Panc1 (cell line): ENCODE measurements at regions not wholly inside any gene's neighbourhood (a gene's known extent, or its start where the extent isn't known, plus 50 kb on each side); places are given as distances from the start of the nearest gene placed in this dataset.

Experiments used
- ATAC-seq: fragments of 200-7000 bp; cut with Tn5 transposase; 2 replicates; pipeline ENCODE4 v1.9.1; 2020; ENCODE audit warnings: mild to moderate bottlenecking, moderate library complexity
- BruUV-seq: library from RNA; stranded (reverse); fragments of 400-500 nt; replicated peaks from 2 replicates; lab custom pipeline; 2021; lab: Mats Ljungman, UMichigan
- CTCF ChIA-PET: fragments of 300-600 bp; sonication (Branson Sonifier 250); formaldehyde crosslinking; loops from one replicate; lab custom pipeline; 2022; ENCODE audit warnings: antibody characterized with exemption; lab: Charles Lee
- POLR2A ChIA-PET: fragments of 300-600 bp; sonication (Branson Sonifier 250); formaldehyde crosslinking; loops from one replicate; lab custom pipeline; 2022; ENCODE audit warnings: antibody characterized with exemption; lab: Charles Lee
- DNase-seq: peaks from one replicate; pipeline ENCODE4 v3.0.0-alpha.2; 2010; ENCODE audit warnings: low read depth, low spot score
- H3K27ac ChIP-seq: 2 replicates; pipeline ENCODE4 v1.5.1; 2011; ENCODE audit warnings: mild to moderate bottlenecking, low read length, inconsistent platforms
- H3K27me3 ChIP-seq: fragments of 200-500 bp; sonication (Bioruptor generic); 2 replicates; pipeline ENCODE4 v1.6.0; 2014; ENCODE audit warnings: low read length, inconsistent platforms; ENCODE audit not compliant: control insufficient read depth, insufficient read depth
- H3K36me3 ChIP-seq: fragments of 200-500 bp; sonication (Bioruptor generic); 2 replicates; pipeline ENCODE4 v1.5.1; 2014; ENCODE audit warnings: inconsistent platforms, mild to moderate bottlenecking, low read length, moderate library complexity; ENCODE audit not compliant: control insufficient read depth, insufficient read depth
- H3K4me1 ChIP-seq: 2 replicates; pipeline ENCODE4 v1.5.1; 2011; ENCODE audit warnings: inconsistent platforms, mild to moderate bottlenecking, low read length, moderate library complexity; ENCODE audit not compliant: control insufficient read depth, insufficient read depth
- H3K4me3 ChIP-seq, 2 experiments: 2 replicates each; pipeline ENCODE4 v1.5.1; 2011 to 2012; ENCODE audit warnings: low read depth in 2 of 2, low read length in 2 of 2, mild to moderate bottlenecking in 2 of 2, inconsistent platforms in 1 of 2, moderate library complexity in 1 of 2
- H3K9me3 ChIP-seq: fragments of 200-500 bp; sonication (Bioruptor generic); 2 replicates; pipeline ENCODE4 v1.5.1; 2014; ENCODE audit warnings: low read depth, mild to moderate bottlenecking, inconsistent platforms, low read length, moderate library complexity; ENCODE audit not compliant: control insufficient read depth, insufficient read depth
- POLR2AphosphoS5 ChIP-seq: IDR thresholded peaks from 2 replicates; pipeline ENCODE4 v1.6.1; 2012; ENCODE audit warnings: mild to moderate bottlenecking, low read depth, low read length, moderate library complexity
- REST ChIP-seq, 2 experiments: IDR thresholded peaks; 2 replicates each; pipeline ENCODE4 v1.6.1; 2011 to 2012; ENCODE audit warnings: low read depth in 2 of 2, control low read depth in 1 of 2, low read length in 1 of 2, mild to moderate bottlenecking in 1 of 2, moderate library complexity in 1 of 2; ENCODE audit not compliant: insufficient read depth in 1 of 2
- SIN3A ChIP-seq: IDR thresholded peaks from 2 replicates; pipeline ENCODE4 v1.6.1; 2012; ENCODE audit warnings: low read depth, mild to moderate bottlenecking, low read length, moderate library complexity, borderline replicate concordance; ENCODE audit not compliant: insufficient read depth
- TCF7L2 ChIP-seq: IDR thresholded peaks from 2 replicates; pipeline ENCODE4 v1.6.1; 2011; ENCODE audit warnings: mild to moderate bottlenecking, low read depth, low read length, inconsistent platforms
- in situ Hi-C: cut with HindIII; loops from 2 replicates; pipeline ENCODE4 v1.10.0; 2016; ENCODE audit warnings: low sequenced_read_pairs, low pct_unique_long_range_greater_than_20kb
- intact Hi-C: fragments of 100-400 bp; cut with micrococcal nuclease; formaldehyde crosslinking; loops from one replicate; pipeline ENCODE4 v1.10.0; 2022; ENCODE audit not compliant: unreplicated experiment
- TF ChIP-seq, protein P1 (sequence below): fragments of 450-650 bp; IDR thresholded peaks from 2 replicates; pipeline ENCODE4 v1.5.1; 2017; ENCODE audit warnings: mild to moderate bottlenecking

GRCh38 chr13:59584761-59585670 is 578.7 kb downstream of the DIAPH3 start:
- Histone ChIP-seq H3K27me3 (no peaks in the 10 kb centered on the region), H3K27ac (no peak overlapping the region), H3K4me1 (no peaks in the 10 kb centered on the region), H3K36me3 (no peaks in the 10 kb centered on the region), H3K9me3 (no peaks in the 10 kb centered on the region), H3K4me3 (no peak overlapping the region)
- ATAC-seq (no peak), DNase-seq (no peak)
- intact Hi-C loops = no loop called here
- no TSS peak for BruUV-seq
- TF ChIP-seq TCF7L2 (no peak), REST (IDR thresholded peaks at IDR 0.05; ENCODE audit: insufficient read depth in 1 of 2, low read depth in 2 of 2, low read length in 1 of 2) (no peak), SIN3A (no peak), POLR2AphosphoS5 (no peak)
- TF ChIP-seq, protein P1, sequence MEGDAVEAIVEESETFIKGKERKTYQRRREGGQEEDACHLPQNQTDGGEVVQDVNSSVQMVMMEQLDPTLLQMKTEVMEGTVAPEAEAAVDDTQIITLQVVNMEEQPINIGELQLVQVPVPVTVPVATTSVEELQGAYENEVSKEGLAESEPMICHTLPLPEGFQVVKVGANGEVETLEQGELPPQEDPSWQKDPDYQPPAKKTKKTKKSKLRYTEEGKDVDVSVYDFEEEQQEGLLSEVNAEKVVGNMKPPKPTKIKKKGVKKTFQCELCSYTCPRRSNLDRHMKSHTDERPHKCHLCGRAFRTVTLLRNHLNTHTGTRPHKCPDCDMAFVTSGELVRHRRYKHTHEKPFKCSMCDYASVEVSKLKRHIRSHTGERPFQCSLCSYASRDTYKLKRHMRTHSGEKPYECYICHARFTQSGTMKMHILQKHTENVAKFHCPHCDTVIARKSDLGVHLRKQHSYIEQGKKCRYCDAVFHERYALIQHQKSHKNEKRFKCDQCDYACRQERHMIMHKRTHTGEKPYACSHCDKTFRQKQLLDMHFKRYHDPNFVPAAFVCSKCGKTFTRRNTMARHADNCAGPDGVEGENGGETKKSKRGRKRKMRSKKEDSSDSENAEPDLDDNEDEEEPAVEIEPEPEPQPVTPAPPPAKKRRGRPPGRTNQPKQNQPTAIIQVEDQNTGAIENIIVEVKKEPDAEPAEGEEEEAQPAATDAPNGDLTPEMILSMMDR = no peak
- CTCF ChIA-PET = no interaction called here
- in situ Hi-C loops = no loop called here
- POLR2A ChIA-PET = no interaction called here

GRCh38 chr13:59587030-59587429 is 576.7 kb downstream of the DIAPH3 start:
- Histone ChIP-seq H3K9me3 (no peaks in the 10 kb centered on the region), H3K4me1 (no peaks in the 10 kb centered on the region), H3K27ac (no peak overlapping the region), H3K4me3 (no peak overlapping the region), H3K27me3 (no peaks in the 10 kb centered on the region), H3K36me3 (no peaks in the 10 kb centered on the region)
- ATAC-seq = no peak
- in situ Hi-C loops = no loop called here
- BruUV-seq = no TSS peak
- intact Hi-C loops = no loop called here
- ChIA-PET CTCF (no interaction called here), POLR2A (interaction anchor here (0.5 kb wide), 1 partner anchor 562 kb away, joined by 19 read pairs; no protein-coding TSS in a partner anchor)
- no peak for DNase-seq
- TF ChIP-seq SIN3A (no peak), POLR2AphosphoS5 (no peak), REST (IDR thresholded peaks at IDR 0.05; ENCODE audit: insufficient read depth in 1 of 2, low read depth in 2 of 2, low read length in 1 of 2) (no peak), TCF7L2 (no peak)
- TF ChIP-seq, protein P1 = no peak
